GM20431 (cell line): ENCODE measurements at regions not wholly inside any gene's neighbourhood (a gene's known extent, or its start where the extent isn't known, plus 50 kb on each side); places are given as distances from the start of the nearest gene placed in this dataset.
"Not testable (repeated sequence)": the region's sequence is repeated elsewhere in the genome, so short reads cannot be mapped to it uniquely, and the experiment has no call there.

Experiments
- in situ Hi-C: fragments of 300-500 bp; cut with MseI, MboI; formaldehyde crosslinking; loops from one replicate; pipeline ENCODE4 v1.15.0; 2020; ENCODE audit warnings: low sequenced_read_pairs; ENCODE audit not compliant: unreplicated experiment

DNA sequence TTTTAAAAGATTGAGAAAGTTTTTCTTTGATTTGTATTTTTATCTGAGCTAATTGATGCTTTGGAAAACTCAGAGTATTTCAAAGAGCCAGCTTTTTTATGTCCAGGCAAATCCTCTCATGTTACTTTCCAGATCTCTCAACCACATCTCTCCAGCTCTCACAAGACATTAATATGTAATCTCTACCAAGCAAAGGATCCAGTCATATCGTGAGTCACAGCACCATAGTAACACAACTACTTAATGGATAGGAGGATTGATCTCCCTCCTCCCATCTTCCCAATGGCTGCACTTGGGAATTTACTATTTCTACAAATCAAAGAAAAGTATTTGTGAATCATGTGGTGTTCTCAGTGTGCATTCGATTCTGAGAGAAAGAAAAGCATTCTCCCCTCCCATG lies 63.3 kb downstream of the POU4F1 start:
- in situ Hi-C loops = no loop called here

GRCh38 chr13:78526044-78526443 lies 77.3 kb downstream of the POU4F1 start:
- in situ Hi-C loops = not testable (repeated sequence)

DNA sequence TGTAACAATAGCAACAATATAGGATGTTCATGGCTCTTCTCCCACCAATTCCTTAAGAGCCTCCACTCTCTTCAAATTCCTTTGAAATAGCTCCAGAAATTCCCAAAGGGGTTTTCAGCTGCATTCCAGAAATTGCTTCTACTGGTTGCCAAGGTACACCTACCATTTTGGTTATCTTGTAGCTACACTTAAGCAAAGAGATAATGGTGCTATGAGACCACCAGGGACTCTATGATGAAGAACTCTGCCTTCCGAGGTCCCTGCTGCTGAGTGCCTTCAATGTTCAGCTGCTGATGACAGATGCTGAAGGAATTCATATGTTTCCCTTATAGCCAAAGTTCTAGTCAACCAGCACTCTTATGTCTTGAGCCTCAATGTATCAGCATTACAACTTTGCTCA lies 78.4 kb downstream of the POU4F1 start:
- in situ Hi-C loops = no loop called here

- in situ Hi-C loops = no loop called here
These were observed 82.3 kb downstream of the POU4F1 start for GRCh38 chr13:78521091-78521490.

DNA sequence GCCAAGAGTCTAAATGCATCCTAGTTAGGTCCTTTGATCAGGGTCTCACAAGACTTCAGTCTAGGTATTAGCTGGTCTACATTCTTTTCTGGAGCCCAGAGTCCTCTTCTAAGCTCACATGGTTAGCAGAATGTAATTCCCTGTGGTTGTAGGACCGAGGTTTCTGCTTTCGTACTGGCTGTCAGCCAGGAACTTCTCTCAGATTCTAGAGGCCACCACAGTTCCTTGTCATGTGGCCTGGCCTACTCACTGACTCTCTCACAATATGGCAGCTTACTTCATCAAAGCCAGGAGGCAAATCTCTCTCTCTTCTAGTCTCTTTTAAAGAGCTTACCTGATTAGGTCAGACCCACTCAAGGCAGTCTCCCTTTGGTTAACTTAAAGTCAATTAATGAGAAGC lies 82.9 kb downstream of the POU4F1 start:
- in situ Hi-C loops = no loop called here

DNA sequence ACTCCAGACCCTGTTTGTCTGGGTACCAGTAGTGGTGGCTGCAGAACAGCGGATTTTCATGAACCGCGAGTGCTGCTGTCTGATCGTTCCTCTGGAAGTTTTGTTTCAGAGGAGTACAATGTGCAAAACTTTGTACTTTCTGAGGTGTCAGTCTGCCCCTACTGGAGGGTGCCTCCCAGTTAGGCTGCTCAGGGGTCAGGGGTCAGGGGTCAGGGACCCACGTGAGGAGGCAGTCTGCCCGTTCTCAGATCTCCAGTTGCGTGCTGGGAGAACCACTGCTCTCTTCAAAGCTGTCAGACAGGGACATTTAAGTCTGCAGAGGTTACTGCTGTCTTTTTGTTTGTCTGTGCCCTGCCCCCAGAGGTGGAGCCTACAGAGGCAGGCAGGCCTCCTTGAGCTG lies 84.9 kb downstream of the POU4F1 start:
- in situ Hi-C loops = not testable (repeated sequence)

DNA sequence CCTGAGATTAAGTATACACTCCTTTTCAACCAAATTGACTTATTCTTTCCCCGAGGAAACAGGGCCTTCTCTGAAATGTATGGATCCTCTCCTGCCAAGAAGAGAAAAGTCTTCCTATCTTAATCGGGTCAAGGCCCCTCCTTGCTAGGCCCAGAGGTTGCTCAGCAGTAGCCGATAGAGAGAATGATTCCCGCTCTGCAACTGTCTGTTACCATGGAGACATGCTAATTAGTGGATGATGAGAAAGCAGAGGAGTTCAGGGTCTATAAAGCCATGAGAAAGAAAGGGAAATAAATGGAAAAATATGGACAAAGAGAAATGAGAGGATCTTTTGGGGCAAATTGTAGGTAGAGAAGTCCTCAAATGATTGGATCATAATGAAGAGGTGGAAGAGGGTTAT lies 103.5 kb downstream of the POU4F1 start:
- in situ Hi-C loops = no loop called here

DNA sequence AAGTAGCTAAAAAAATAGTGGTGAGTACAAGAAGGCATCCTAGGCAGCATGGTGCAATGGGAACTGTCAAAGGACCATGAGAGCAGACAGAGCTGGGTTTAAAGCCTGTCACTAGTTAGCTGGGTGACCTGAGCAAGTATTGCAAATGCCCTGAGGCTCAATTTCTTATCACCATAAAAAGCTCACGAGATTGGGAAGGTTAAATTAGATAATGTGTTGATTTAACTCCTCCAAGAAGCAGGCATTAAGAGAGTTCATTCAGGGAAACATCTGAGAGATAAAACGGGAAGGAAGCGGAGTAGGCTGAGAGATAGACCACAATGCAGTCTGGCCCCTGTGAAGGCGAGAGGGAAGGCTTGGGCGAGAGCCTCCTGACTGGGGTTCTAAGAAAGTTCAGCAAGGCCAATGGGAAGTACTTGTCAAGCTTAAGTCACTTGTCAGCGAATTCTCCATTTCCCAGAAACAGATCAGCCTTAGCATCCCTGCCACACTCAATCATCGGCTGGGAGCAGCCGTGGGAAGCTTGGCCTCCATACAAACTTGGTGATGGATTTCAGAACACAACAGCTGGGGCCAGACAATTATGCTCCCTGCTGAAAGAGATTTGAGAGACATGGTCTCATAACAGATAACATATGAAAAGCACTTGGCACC lies 105.5 kb downstream of the POU4F1 start:
- in situ Hi-C loops = no loop called here

- in situ Hi-C loops = no loop called here
These were observed 111.4 kb downstream of the POU4F1 start for GRCh38 chr13:78491978-78492377.

DNA sequence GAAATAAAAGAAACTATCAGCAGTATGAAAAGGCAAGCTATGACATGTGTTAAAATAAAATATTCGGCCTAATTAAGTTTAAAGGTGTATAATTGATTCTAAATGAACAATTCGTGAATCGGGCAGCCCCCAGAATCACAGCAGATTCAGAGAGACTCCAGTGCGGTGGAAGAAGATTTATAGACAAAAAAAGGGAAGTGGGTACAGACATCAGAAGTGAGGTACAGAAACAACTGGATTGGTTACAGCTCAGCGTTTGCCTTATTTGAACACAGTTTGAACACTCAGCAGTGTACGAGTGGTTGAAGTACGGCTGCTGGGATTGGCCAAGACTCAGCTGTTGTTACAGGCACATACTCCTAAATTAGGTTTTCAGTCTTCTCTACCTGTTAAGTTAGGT lies 113.1 kb downstream of the POU4F1 start:
- in situ Hi-C loops = not testable (repeated sequence)

GRCh38 chr13:78487707-78488106 lies 115.6 kb downstream of the POU4F1 start:
- in situ Hi-C loops = no loop called here

DNA sequence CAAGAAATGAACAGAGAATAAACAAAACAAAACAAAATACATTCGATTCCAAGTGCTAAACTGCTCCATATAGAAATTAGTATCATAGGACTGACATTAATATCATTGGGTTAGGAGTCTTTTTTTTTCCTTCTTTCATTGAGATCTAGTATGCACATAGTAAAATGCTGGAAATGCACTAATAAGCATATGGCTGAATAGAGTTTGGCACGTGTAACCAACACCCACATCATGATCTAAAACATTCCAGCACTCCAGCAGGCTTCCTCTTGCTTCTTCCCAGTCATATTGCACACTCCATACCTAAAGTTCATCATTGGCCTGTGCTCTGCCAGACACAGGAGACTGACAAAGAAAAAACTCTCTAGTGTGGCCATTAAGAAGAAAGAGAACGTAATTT lies 117.5 kb downstream of the POU4F1 start:
- in situ Hi-C loops = no loop called here

- in situ Hi-C loops = no loop called here
These were observed 125.2 kb downstream of the POU4F1 start for GRCh38 chr13:78478183-78478582.

DNA sequence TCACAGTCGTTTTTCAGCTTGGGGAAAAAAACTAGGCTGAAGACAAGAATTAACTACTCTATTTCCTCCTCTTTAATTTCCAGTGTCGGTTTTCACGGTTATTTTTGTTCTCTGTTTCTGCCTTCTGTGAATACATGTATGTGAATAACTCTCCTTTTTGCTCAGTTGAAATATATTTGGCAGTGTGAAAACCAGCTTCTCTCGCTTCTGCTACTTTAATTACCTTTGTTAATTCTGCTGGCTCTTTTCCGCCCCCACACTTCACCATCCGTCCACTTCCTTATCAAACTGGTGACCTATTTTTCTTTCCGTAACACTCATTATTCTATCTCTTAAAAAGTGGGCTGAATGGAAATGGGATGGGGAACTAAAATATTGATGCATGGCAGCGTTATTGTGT lies 126.4 kb downstream of the POU4F1 start:
- in situ Hi-C loops = no loop called here

GRCh38 chr13:78468621-78469020 lies 134.7 kb downstream of the POU4F1 start:
- in situ Hi-C loops = no loop called here

- in situ Hi-C loops = no loop called here
These were observed 138.1 kb downstream of the POU4F1 start for GRCh38 chr13:78465250-78465649.

- in situ Hi-C loops = no loop called here
These were observed 143.2 kb downstream of the POU4F1 start for GRCh38 chr13:78460176-78460575.

- in situ Hi-C loops = no loop called here
These were observed 159.5 kb downstream of the POU4F1 start for GRCh38 chr13:78443839-78444238.

- in situ Hi-C loops = no loop called here
These were observed 165.6 kb downstream of the POU4F1 start for GRCh38 chr13:78437781-78438180.

DNA sequence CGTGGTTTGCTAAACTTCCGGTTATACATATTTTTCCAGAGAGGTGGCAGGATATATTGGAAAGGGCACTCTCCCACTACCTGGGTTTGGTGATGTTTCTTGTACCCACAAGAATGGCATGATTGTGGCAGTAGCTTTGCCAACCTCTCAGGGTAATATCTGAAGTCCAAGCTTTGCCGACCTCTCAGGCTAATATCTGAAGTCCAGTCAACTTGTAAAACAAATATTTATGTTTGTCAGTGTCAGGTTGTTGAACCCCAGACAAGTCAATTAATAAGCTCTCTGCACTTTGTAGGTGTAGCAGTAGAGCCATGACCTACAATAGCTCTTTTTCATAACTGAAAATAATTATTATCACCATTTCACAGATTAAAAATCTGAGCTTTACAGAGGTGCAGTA lies 167.0 kb downstream of the POU4F1 start:
- in situ Hi-C loops = no loop called here

GRCh38 chr13:78431328-78431727 lies 172.0 kb downstream of the POU4F1 start:
- in situ Hi-C loops = no loop called here

- in situ Hi-C loops = no loop called here
These were observed 172.5 kb downstream of the POU4F1 start for GRCh38 chr13:78430811-78431210.
